Activated CD4-positive, alpha-beta T cell treated with anti-CD3 and anti-CD28 coated beads, Interleukin-2, amount 50 U/mL, for 16 hours (primary cell): ENCODE measurements at regions not wholly inside any gene's neighbourhood (a gene's known extent, or its start where the extent isn't known, plus 50 kb on each side); places are given as distances from the start of the nearest gene placed in this dataset.
"Not testable (repeated sequence)": the region's sequence is repeated elsewhere in the genome, so short reads cannot be mapped to it uniquely, and the experiment has no call there.

Experiments
- DNase-seq: peaks from one replicate; pipeline ENCODE4 v3.0.0-alpha.2; 2020

GRCh38 chr18:24567199-24567598 is 106.8 kb downstream of the HRH4 start:
- DNase-seq, result no peak

DNA sequence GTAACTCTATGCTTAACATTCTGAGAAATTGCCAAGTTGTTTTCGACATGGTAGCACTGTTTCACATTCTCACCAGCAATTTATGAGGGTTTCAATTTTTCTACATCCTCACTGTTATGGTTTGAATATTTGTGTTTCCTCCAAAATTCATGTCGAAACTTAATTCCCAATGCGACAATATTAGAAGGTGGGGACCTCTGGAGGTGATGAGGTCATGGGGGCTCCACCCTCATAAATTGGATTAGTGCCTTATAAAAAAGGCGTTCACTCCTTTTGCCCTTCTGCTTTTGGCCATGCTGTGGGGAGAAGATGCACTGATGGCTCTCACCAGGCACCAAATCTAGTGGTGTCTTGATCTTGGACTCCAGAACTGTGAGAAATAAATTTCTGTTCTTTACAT is 110.3 kb downstream of the HRH4 start:
- DNase-seq, result no peak

DNA sequence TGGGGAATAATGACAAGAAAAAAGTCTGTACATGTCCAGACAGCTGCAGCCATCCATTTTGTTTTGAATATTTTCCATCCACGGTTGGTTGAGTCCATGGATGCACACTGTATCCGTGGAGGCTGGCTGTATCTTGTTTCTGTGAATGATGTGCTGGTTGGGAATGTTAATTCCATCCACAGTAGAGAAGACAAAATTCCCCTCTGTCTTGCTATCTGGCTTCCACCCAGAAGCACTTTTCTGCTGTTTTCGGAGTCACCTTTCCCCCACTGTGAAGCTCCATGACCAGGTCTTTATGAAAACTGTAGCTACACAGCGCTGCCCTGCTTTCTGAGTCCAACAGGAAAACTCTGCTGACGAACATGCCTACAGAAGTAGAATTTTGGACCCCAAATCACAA is 122.3 kb downstream of the HRH4 start:
- no peak for DNase-seq

- no peak for DNase-seq
Observed at GRCh38 chr18:24584205-24584604, 123.8 kb downstream of the HRH4 start.

DNA sequence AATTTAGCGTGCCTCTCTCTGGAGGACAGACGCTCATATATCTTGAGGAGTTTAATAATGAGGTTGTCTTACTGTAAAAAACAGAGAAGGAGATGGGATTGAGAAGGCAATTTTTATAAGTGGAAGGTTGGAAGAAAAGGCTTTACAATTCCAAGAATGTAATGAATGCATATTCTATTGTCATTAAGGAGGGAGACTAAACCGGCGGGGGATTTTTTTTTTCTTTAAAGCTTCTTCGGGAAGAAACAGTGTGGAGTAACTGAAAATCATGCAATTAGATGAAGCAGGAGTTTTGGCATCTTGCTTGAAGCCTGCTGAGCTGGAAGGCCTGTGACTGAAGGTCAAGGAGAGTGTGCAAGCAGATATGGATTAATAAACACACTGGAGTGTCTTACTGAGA is 124.4 kb downstream of the HRH4 start:
- DNase-seq, result no peak

DNA sequence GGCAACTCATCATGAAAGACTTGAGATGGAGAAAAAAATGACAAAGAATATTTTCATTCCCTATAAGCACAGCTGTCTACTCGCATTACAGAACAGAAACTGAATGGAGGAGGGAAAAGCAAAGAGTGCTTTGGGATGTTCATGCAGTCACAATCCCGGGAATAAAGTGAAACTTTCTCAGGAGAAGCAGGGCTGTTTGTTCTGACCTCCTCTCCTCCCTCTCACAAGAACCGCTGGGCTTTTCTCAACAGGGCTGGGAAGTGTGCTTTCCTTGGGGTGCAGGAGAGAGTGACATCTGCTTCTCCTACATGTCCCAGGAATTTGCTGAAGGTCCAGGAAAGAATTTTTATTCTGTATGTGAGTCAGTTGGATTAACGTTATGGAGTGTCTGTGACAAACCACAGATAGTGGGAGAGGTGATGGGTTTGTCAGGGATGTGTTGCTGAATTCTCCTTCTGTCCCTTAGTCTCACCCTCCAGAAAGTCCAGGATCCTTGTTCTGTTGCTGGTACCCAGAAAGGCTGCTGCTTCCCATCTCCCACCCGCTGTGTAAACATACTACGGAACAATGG is 125.6 kb downstream of the HRH4 start:
- DNase-seq, result no peak

DNA sequence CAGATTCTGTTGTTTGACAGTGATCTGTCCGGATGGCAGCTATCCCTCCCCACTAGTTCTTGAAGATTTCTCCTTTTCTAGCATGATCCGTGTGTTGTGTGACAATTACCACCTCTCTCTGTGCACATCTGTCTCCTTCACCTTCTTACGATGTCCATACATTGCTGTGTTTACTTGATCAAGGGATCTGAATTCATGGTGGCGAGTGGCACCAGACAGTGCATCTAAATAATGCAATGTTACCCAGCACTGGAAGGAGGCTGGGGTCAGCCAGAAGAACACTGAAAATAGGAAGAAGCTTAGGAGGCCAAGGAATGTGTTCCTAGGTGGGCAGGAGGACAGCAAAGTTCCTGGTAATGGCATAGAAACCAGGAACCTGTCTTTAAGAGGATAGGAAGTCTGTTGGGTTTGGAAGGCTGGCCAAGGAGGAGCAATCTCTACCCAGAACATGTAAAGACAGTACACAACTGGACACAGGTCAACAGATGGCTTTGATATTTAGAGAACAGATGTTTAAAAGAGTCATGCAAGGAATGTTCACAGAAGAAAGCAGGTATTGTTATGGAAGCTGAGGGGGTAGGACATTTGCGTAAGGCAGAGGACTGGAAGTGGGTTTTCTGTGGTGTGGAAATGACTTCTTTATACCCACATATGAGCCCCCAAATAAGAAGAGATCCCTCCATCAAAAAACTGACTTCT is 126.4 kb downstream of the HRH4 start:
- no peak for DNase-seq

- DNase-seq, result no peak
Observed at GRCh38 chr18:24588440-24588839, 128.0 kb downstream of the HRH4 start.

- DNase-seq, result no peak
Observed at GRCh38 chr18:24590946-24591345, 130.5 kb downstream of the HRH4 start.

DNA sequence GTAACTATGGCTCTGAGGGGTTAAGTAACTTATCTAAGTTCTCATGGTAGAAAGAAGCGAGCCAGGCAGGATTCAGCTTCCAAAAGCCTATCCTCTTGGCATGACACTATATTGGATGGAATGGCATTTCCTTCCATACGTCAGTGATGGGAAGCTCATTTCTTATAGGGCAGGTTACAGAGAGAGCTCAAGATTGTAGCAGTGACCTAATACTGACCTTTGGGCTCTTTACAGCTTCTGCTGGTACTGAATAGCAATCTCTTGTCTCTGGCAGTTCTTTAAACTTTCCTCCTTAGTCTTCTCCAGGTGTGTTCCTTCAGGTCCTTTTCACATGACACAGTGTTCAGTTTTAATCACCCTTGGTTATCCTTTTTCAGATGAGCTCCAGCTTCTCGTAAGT is 133.0 kb downstream of the HRH4 start:
- no peak for DNase-seq

DNA sequence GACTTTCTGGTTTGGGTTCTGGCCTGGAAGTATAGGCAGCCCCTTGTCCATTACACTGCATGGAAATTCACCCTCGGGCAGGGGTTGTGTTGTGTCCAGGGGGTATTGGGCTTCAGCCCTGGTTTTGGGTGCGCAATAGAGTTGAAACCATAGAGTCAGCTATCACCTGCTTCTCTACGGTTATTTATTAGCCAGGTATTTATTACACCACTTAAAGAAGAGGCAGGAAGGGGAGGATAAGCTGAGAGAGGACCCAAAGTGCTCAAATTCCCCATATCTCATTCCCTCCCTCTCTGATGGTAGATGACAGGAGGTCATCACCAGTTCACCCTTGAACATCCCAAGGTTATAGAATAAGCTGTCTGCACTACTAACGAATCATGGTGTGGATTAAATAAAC is 133.4 kb downstream of the HRH4 start:
- DNase-seq, result no peak

- DNase-seq, result no peak
Observed at GRCh38 chr18:24595561-24596031, 135.2 kb downstream of the HRH4 start.

GRCh38 chr18:24600076-24600654 is 139.7 kb downstream of the HRH4 start:
- peak; percentile 12 for DNase-seq

DNA sequence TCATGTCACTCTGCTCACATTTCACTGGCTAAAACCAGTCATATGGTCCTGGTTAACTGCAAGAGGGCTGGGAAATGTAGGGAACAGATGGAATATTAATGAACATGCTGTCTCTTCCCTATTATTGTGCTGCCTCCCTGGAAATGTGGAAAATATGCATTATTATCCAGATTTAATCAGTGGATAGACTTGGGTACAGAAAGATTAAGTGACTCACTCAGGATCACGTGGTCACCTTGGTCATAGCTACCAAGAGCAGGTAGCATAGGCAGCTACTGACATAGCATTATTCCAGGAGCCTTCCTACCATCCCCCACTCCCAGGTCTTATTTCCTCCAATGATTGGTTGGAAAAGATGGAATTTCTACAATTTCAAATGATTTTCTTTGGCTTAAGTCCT is 141.1 kb downstream of the HRH4 start:
- DNase-seq, result no peak

DNA sequence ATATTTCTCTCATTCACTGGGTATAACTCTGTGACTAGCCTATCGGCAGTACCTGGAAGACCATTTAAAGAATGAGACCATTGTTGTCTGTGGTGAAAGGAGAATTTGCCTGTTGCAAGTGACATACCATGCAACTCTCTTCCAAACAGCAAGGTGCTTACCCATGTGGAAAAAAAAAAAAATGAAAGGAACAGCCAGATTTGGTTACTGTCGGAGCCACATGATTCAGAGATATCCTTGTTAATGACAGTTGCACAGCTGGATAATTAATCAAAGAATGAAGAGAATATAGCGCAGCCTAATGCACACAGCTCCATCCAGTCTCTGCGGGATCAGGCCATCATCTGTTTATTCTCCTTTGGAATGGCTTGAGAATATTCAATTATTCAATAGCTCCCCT is 141.8 kb downstream of the HRH4 start:
- DNase-seq, result no peak

- no peak for DNase-seq
Observed at GRCh38 chr18:24603151-24603550, 142.7 kb downstream of the HRH4 start.

DNA sequence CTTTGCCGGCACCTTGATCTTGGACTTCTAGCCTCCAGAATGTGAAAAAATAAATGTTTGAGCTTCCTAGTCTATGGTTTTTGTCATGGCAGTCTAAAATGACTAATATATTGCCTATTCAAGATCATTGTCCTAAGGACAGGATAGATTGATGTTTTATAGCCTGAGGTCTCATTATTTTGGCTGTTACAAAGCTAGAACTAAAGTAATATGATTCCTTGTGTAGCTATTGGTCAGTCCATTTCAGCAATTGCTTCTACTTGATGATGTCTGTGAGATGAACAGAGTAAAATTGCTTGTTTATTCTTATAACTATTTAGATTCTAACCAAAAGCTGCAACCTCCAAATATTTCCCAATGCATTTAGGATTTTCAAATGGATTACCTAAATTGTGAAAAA is 145.0 kb downstream of the HRH4 start:
- DNase-seq, result no peak

DNA sequence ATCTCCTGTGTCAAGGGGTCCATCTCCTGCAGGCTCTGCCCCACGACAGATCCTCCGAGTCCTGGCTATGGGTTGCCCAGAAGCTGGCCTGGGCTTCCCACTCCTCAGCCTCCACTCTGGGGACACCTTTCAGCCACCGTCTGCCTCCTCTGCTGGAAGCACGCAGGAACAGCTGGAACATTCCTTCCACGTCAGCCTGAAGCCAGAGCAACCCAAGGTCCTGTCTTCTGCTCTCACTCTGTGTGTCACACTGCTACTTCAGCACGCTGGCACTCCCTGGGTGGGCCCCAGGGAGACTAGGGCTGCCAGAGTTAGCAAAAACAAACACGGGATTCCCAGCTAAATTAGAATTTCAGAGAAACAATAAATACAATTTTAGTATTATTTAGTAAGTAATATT is 148.8 kb downstream of the HRH4 start:
- DNase-seq, result no peak

DNA sequence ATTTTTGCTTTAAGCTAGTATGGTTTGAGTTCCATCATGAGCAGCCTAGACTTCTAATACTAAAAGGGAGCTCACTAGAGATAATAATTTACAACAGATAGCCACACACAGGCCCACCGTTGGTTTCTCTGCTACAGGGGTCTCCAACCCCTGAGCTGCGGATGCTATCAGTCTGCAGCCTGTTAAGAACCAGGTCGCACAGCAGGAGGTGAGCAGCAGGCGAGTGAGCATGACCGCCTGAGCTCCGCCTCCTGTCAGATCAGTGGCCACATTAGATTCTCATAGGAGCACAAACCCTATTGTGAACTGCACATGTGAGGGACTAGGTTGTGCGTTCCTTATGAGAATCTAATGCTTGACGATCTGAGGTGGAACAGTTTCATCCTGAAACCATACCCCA is 150.6 kb downstream of the HRH4 start:
- DNase-seq, result no peak

GRCh38 chr18:24613896-24614640 is 153.6 kb downstream of the HRH4 start:
- DNase-seq, result no peak

DNA sequence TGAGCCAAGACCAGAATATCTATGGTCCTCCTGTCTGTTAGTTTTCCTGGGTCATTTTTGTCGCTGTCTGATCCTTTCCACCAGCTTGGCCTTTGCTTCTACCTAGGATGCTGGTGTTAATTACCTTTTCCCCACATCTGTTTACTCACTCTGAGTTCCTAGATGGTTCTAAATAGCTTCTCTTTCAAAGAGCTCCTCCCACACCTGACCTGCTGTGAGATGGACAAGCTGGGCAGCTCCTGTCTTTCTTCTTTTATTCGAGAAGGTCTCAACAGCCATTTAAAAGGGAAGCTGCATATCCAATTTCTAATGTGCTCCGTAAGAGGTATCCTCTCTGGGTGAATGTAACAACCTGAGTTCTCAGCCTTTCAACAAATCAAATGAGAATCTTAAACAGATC is 156.2 kb downstream of the HRH4 start:
- DNase-seq, result no peak

DNA sequence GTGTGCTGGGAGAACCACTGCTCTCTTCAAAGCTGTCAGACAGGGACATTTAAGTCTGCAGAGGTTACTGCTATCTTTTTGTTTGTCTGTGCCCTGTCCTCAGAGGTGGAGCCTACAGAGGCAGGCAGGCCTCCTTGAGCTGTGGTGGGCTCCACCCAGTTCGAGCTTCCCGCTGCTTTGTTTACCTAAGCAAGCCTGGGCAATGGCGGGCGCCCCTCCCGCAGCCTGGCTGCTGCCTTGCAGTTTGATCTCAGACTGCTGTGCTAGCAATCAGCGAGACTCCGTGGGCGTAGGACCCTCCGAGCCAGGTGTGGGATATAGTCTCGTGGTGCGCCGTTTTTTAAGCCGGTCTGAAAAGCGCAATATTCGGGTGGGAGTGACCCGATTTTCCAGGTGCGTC is 164.0 kb downstream of the HRH4 start:
- not testable (repeated sequence) for DNase-seq

DNA sequence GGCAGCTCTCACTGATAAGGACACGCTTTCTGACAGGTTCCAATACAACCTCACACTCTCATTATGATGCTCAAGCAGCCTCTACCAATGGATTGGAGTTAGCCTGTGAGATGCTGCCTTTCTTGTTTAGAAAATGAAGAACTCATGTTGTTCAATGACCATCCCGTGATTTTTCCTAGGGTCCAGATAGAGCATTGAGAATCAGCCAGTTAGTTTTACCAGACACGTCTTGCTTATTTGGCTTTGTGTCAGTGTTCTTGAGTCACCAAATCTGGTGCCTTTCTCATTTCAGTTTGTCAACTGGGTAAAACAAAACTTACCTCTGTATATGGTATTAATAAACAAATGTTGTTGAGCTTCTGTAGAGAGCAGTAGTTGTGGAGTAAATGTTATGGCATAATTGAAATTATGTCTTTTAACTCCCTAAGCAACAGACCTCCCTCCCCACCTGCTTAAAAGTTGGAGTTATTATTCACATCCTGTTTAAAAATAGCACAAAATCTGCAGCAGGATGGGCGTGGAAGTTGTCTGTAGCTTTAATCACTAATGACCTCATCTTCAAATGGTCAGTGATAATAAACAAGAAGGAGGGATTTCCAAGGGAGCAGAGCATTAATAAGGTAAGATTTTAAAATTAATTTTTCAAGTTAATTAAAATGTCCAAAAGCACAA is 167.3 kb downstream of the HRH4 start:
- DNase-seq, result no peak
